ENCODE measurements at regions not wholly inside any gene's neighbourhood (a gene's known extent, or its start where the extent isn't known, plus 50 kb on each side); places are given as distances from the start of the nearest gene placed in this dataset.

- TF ChIP-seq CTCF (IDR thresholded peaks at IDR 0.05) (no peak), POLR2A (IDR thresholded peaks at IDR 0.05) (no peak)
Measured at GRCh38 chr3:106371221-106371970, 502.6 kb upstream of the CBLB start.
